Ectodermal cell (in vitro differentiated cells): ENCODE measurements at regions not wholly inside any gene's neighbourhood (a gene's known extent, or its start where the extent isn't known, plus 50 kb on each side); places are given as distances from the start of the nearest gene placed in this dataset.

Experiments used
- H3K27ac ChIP-seq: 2 replicates; pipeline ENCODE4 v1.7.0; 2013; ENCODE audit warnings: mild to moderate bottlenecking, low read depth, low read length; ENCODE audit not compliant: insufficient read depth, poor library complexity, severe bottlenecking
- H3K27me3 ChIP-seq: 2 replicates; pipeline ENCODE4 v1.7.0; 2013; ENCODE audit warnings: mild to moderate bottlenecking, low read length; ENCODE audit not compliant: insufficient read depth, control insufficient read depth, poor library complexity, severe bottlenecking
- H3K36me3 ChIP-seq: one replicate; pipeline ENCODE4 v1.7.0; 2013; ENCODE audit warnings: low read length; ENCODE audit not compliant: control insufficient read depth, insufficient read depth
- H3K4me1 ChIP-seq: one replicate; pipeline ENCODE4 v1.7.0; 2013; ENCODE audit warnings: low read length; ENCODE audit not compliant: control insufficient read depth, insufficient read depth
- H3K4me3 ChIP-seq: 2 replicates; pipeline ENCODE4 v1.7.0; 2013; ENCODE audit warnings: low read depth, low read length, control low read depth; ENCODE audit not compliant: insufficient read depth
- H3K9me3 ChIP-seq: 2 replicates; pipeline ENCODE4 v1.7.0; 2013; ENCODE audit warnings: mild to moderate bottlenecking, low read length, moderate library complexity; ENCODE audit not compliant: control insufficient read depth
- WGBS, 2 experiments: methylation state at CpG; one replicate each; pipeline ENCODE4 v1.1.7; 2013; ENCODE audit warnings: missing lambda C conversion rate in 2 of 2; 5-methylcytosine and 5-hydroxymethylcytosine counted together

DNA sequence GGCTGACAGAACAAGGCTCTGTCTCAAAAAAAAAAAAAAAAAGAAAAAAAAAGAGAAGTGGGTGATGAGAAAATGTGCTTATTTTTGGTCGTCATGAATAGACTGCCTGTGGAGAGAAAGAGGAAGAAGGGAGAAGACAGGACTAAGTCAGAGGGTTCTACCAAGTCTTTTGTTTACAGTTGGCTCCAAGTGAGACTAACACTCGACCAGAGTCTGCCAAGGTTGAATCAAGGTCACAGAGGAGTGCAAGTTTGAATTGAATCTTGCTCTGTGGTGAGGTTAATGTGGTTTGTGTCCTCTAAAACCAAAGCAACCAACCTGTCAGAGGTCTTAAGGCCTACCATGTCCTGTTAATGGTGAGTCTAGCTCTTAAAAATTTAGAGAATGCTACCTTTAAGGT, 334.1 kb upstream of the GRM7 start:
- Histone ChIP-seq H3K27me3 (no peaks in the 10 kb centered on the region), H3K36me3 (no peaks in the 10 kb centered on the region), H3K4me1 (no peaks in the 10 kb centered on the region), H3K9me3 (no peaks in the 10 kb centered on the region), H3K4me3 (no peak overlapping the region), H3K27ac (no peak overlapping the region)
- WGBS, 2 experiments: 85 to 89% methylated on average over 2 of the region's 2 CpGs

DNA sequence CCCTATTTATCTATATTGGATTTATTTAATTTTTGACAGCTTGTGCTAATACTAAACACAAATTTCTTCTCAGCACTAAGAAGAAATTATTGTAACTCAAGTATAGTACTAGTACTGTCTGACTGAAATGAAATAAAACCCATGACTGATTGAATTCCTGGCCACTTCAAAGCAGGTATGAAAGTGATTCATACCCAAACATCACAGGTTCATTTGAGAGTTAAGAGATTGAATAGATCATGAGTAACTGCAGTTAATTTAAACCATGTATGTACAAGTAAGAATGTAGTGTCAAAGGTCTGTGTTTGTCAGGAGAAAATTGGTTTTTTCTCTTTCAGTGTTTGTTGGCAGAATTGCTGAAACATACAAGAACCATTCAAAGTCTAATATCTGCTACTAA, 332.0 kb upstream of the GRM7 start:
- Histone ChIP-seq H3K36me3 (no peaks in the 10 kb centered on the region), H3K27me3 (no peaks in the 10 kb centered on the region), H3K27ac (no peak overlapping the region), H3K4me3 (no peak overlapping the region), H3K4me1 (no peaks in the 10 kb centered on the region), H3K9me3 (no peaks in the 10 kb centered on the region)

DNA sequence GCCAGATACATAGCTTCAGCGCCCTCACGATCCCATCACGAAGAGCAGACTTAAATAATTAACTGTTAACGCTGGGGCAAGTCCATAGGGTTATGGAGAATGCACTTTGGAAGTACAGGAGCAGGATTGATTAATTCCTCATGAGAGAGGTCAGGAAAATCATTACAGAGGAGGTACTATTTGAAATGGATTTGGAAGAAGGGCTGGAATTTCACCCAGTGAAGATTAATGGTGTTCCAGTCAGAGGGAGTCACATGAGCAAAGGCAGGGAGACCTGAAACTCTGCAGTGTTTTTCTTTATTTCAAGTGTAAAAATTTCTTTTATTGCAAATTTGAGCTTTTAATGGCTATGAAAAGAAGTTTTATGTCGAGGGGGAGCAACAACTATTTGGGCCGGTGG, 329.8 kb upstream of the GRM7 start:
- Histone ChIP-seq H3K9me3 (no peaks in the 10 kb centered on the region), H3K36me3 (no peaks in the 10 kb centered on the region), H3K4me1 (no peaks in the 10 kb centered on the region), H3K27ac (no peak overlapping the region), H3K27me3 (no peaks in the 10 kb centered on the region), H3K4me3 (no peak overlapping the region)
- 92 to 94% methylated on average over 6 of the region's 6 CpGs for WGBS, 2 experiments

DNA sequence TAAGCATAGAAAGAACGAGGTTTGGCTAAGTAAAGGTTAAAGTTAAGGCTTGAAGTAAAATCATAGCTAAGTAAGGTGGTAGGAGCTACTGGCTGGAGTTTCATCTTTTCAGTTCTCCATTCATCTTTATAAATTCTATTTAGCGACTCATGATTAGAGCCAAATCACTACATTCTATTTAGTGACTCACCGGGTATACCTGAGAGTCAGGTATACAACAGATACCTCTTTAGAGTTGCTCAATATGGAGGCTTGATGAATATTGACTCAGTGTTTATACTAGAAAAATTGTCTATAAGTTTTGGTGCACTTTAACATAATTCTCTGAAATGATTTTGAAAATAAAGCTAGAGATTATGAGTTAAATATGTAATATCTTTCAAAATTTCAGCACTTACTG, 328.8 kb upstream of the GRM7 start:
- Histone ChIP-seq H3K4me3 (no peak overlapping the region), H3K27me3 (no peaks in the 10 kb centered on the region), H3K4me1 (no peaks in the 10 kb centered on the region), H3K9me3 (no peaks in the 10 kb centered on the region), H3K27ac (no peak overlapping the region), H3K36me3 (no peaks in the 10 kb centered on the region)
- WGBS, 2 experiments: 92 to 100% methylated on average over 2 to 3 of the region's 3 CpGs

DNA sequence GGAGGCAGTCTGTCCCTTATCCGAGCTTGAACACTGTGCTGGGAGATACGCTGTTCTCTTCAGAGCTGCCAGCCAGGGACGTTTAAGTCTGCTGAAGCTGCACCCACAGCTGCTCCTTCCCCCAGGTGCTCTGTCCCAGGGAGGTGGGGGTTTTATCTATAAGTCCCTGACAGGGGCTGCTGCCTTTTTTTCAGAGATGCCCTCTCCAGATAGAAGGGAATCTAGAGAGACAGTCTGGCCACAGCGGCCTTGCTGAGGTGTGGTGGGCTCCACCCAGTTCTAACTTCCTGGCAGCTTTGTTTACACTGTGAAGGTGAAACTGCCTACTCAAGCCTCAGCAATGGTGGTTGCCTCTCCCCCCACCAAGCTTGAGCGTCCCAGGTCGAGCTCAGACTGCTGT, 319.9 kb upstream of the GRM7 start:
- Histone ChIP-seq H3K4me1 (no peaks in the 10 kb centered on the region), H3K9me3 (no peaks in the 10 kb centered on the region), H3K27me3 (no peaks in the 10 kb centered on the region), H3K36me3 (no peaks in the 10 kb centered on the region), H3K4me3 (no peak overlapping the region), H3K27ac (no peak overlapping the region)
- WGBS, 2 experiments: 91 to 95% methylated on average over 6 of the region's 6 CpGs

DNA sequence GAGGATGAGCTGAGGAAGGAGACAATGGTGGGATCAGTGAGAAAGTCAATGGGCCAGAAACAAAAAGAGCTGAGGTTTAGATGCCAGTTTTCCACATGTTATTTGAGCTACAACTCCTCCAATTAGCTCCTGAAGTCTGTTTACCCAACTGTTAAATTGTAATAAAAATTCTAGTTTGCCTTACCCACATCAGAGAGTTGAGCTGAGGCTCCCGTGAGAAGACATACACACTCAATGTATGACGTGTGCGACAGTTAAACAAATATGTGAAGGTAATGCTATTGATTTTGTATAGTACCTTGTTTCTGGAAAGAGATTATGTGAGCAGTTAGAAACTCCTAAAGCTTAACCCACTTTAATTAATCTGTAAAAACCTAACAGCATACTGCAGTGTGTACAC, 318.1 kb upstream of the GRM7 start:
- Histone ChIP-seq H3K4me1 (no peaks in the 10 kb centered on the region), H3K4me3 (no peak overlapping the region), H3K27ac (no peak overlapping the region), H3K27me3 (no peaks in the 10 kb centered on the region), H3K36me3 (no peaks in the 10 kb centered on the region), H3K9me3 (no peaks in the 10 kb centered on the region)
- WGBS, 2 experiments: 93 to 100% methylated on average over 3 of the region's 3 CpGs

DNA sequence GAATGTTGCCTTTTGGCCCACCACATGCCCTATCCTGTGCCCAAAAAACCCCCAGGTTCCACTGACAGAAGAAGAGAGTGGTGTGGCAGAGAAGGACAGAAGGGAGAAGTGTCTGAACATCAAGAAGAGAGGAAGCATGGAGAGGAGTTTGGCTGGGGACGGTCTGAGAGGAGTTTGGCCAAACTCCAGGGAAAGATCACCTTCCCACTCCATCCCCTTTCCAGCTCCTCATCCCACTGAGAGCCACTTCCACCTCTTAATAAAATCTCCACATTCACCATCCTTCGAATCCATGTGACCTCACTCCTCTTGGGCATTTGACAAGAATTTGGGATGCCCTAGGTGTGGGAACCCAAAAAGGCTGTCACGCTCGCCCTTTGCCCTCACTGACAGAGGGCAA, 311.6 kb upstream of the GRM7 start:
- no peaks in the 10 kb centered on the region for H3K36me3 ChIP-seq
- H3K27me3 ChIP-seq: no peaks in the 10 kb centered on the region
- H3K9me3 ChIP-seq: peaks cover 4% of the 10 kb centered on the region
- 92 to 98% methylated on average over 4 of the region's 4 CpGs for WGBS, 2 experiments
- no peak overlapping the region for H3K4me3 ChIP-seq
- no peaks in the 10 kb centered on the region for H3K4me1 ChIP-seq
- no peak overlapping the region for H3K27ac ChIP-seq

DNA sequence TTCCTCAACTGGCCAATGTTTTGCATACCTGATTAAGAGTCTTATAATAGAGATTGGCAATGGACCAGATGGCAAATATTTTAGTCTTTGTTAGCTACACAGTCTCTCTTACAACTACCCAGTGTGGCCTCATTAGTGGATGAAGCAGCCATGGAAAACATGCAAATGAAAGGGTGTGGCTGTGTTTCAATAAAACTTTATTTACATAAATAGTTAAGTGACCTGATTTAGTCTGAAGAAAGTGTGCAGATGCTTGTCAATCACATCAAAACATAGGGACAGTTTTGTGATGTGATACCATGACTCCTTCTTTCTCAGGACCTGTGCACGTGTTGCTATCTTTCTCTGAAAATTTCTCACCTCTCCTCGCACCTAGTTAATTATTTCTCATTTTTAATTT, 309.8 kb upstream of the GRM7 start:
- 86 to 93% methylated on average over 2 of the region's 2 CpGs for WGBS, 2 experiments
- no peak overlapping the region for H3K27ac ChIP-seq
- H3K27me3 ChIP-seq: no peaks in the 10 kb centered on the region
- H3K9me3 ChIP-seq: peaks cover 4% of the 10 kb centered on the region
- H3K4me1 ChIP-seq: no peaks in the 10 kb centered on the region
- no peak overlapping the region for H3K4me3 ChIP-seq
- no peaks in the 10 kb centered on the region for H3K36me3 ChIP-seq

DNA sequence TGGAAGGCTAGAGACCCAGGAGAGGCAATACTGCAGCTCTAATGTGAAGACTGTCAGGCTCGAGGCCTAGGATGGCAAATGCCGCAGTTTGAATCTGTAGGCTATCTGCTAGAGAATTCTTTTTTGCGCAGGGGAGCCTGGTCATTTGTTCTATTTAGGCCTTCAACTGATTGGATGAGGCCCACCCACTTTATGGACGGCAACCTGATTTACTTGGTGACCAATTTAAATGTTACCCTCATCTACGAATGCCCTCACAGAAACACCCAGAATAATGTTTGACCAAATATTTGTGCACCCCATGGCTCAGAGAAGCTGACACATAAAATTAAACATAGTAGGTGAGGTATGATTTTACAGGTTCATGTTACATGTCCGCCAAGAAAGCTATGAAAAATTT, 300.7 kb upstream of the GRM7 start:
- H3K4me3 ChIP-seq: no peak overlapping the region
- no peaks in the 10 kb centered on the region for H3K36me3 ChIP-seq
- H3K27ac ChIP-seq: no peak overlapping the region
- H3K9me3 ChIP-seq: no peaks in the 10 kb centered on the region
- no peaks in the 10 kb centered on the region for H3K4me1 ChIP-seq
- WGBS, 2 experiments: 91 to 96% methylated on average over 6 of the region's 6 CpGs
- H3K27me3 ChIP-seq: no peaks in the 10 kb centered on the region

DNA sequence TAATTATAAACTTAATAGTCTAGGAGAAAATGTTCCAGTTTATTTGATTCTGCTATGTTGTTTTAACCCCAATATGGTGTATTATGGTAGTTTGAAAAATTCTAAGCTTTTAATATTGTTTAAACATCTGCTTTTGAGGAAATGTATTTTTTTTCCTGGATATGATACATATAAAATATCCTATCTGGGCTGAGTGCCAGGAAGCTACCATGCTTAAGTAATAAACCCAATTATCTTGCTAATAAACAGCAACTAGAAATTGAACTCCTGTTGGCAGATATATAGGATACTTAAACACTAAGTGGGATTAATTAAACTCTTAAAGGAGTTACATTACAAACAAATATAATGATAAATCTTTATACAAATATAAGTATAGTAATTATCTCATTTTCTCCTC, 293.7 kb upstream of the GRM7 start:
- H3K36me3 ChIP-seq: no peaks in the 10 kb centered on the region
- H3K27me3 ChIP-seq: no peaks in the 10 kb centered on the region
- H3K4me3 ChIP-seq: no peak overlapping the region
- H3K4me1 ChIP-seq: no peaks in the 10 kb centered on the region
- no peaks in the 10 kb centered on the region for H3K9me3 ChIP-seq
- H3K27ac ChIP-seq: no peak overlapping the region

DNA sequence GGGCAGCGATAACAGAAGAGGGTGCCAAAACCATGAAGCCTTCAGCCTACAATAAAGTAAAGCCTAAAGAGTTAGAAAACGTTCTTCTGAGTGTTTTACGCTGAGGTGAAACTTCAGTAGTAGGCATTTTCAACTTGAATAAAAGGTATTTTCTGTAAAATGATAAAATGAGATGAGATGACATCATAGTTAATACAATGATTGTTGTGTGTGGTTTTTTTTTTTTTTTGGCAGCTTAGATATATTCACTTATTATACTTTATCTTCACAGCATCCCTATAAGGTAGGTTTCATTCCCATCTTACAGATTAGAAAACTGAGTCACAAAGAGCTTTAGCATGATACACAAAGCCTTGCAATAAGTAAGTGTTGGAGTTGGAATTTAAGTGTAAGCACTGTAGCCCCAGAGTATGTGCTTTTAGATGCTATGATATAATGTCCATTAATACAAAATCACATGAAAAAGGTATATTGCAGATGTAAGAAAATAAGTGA, 291.9 kb upstream of the GRM7 start:
- Histone ChIP-seq H3K27ac (no peak overlapping the region), H3K27me3 (no peaks in the 10 kb centered on the region), H3K9me3 (no peaks in the 10 kb centered on the region), H3K36me3 (no peaks in the 10 kb centered on the region), H3K4me3 (no peak overlapping the region), H3K4me1 (no peaks in the 10 kb centered on the region)
- WGBS, 2 experiments: 88 to 95% methylated on average over 3 of the region's 3 CpGs
